ENCODE measurements at regions not wholly inside any gene's neighbourhood (a gene's known extent, or its start where the extent isn't known, plus 50 kb on each side); places are given as distances from the start of the nearest gene placed in this dataset.

GRCh38 chr21:22632176-22632575, 1634.0 kb downstream of the NCAM2 start:
- no CpG with 5 or more reads among the region's 1 CpG for WGBS (ENCODE audit: insufficient coverage)
- Histone ChIP-seq H3K4me3 (ENCODE audit: control insufficient read depth in 1 of 2, extremely low read depth in 1 of 2, low read length in 1 of 2) (no peak overlapping the region), H3K27ac (ENCODE audit: low read length) (no peak overlapping the region), H3K4me1 (ENCODE audit: control insufficient read depth in 1 of 2, extremely low read depth in 1 of 2, insufficient read depth in 2 of 2, low read length in 2 of 2) (no peaks in the 10 kb centered on the region), H3K36me3 (ENCODE audit: control insufficient read depth in 2 of 2, extremely low read depth in 1 of 2, insufficient read depth in 1 of 2, low read length in 1 of 2) (no peaks in the 10 kb centered on the region), H3K27me3 (replicated peaks in 1 of 2; ENCODE audit: control insufficient read depth in 2 of 2, extremely low read depth in 1 of 2, insufficient read depth in 2 of 2, low read length in 1 of 2) (no peaks in the 10 kb centered on the region), H3K9me3 (no peaks in the 10 kb centered on the region)
- Mint-ChIP-seq H3K27me3 (no peaks in the 10 kb centered on the region), H3K27ac (no peak overlapping the region), H3K4me3 (no peak overlapping the region), H3K9me3 (peaks cover 0 to 6% (median 0%) of the 10 kb centered on the region in 3 donors), H3K4me1 (no peaks in the 10 kb centered on the region), H3K36me3 (no peaks in the 10 kb centered on the region)
- ATAC-seq (replicated peaks in 1 of 4) (no peak), DNase-seq (no peak)
- POLR2A ChIA-PET: no interaction called here
- CTCF ChIA-PET: no interaction called here

- Mint-ChIP-seq H3K27me3 (no peaks in the 10 kb centered on the region), H3K27ac (no peak overlapping the region), H3K36me3 (no peaks in the 10 kb centered on the region), H3K4me3 (no peak overlapping the region), H3K4me1 (no peaks in the 10 kb centered on the region), H3K9me3 (peaks cover 0 to 19% (median 0%) of the 10 kb centered on the region in 3 donors)
- POLR2A ChIA-PET: no interaction called here
- Histone ChIP-seq H3K36me3 (ENCODE audit: control insufficient read depth in 2 of 2, extremely low read depth in 1 of 2, insufficient read depth in 1 of 2, low read length in 1 of 2) (no peaks in the 10 kb centered on the region), H3K9me3 (no peaks in the 10 kb centered on the region), H3K27ac (ENCODE audit: low read length) (no peak overlapping the region), H3K4me3 (ENCODE audit: control insufficient read depth in 1 of 2, extremely low read depth in 1 of 2, low read length in 1 of 2) (no peak overlapping the region), H3K4me1 (ENCODE audit: control insufficient read depth in 1 of 2, extremely low read depth in 1 of 2, insufficient read depth in 2 of 2, low read length in 2 of 2) (no peaks in the 10 kb centered on the region), H3K27me3 (replicated peaks in 1 of 2; ENCODE audit: control insufficient read depth in 2 of 2, extremely low read depth in 1 of 2, insufficient read depth in 2 of 2, low read length in 1 of 2) (no peaks in the 10 kb centered on the region)
- ATAC-seq (replicated peaks in 1 of 4): no peak
- WGBS (ENCODE audit: insufficient coverage): 89% methylated on average over 1 of the region's 3 CpGs
- CTCF ChIA-PET: no interaction called here
- DNase-seq: no peak
These were observed 1651.0 kb downstream of the NCAM2 start for GRCh38 chr21:22649246-22649645.

GRCh38 chr21:22650226-22650625, 1652.0 kb downstream of the NCAM2 start:
- H3K4me3 Mint-ChIP-seq: no peak overlapping the region
- no peak overlapping the region for H3K27ac Mint-ChIP-seq
- Histone ChIP-seq H3K27me3 (replicated peaks in 1 of 2; ENCODE audit: control insufficient read depth in 2 of 2, extremely low read depth in 1 of 2, insufficient read depth in 2 of 2, low read length in 1 of 2) (no peaks in the 10 kb centered on the region), H3K36me3 (ENCODE audit: control insufficient read depth in 2 of 2, extremely low read depth in 1 of 2, insufficient read depth in 1 of 2, low read length in 1 of 2) (no peaks in the 10 kb centered on the region), H3K4me3 (ENCODE audit: control insufficient read depth in 1 of 2, extremely low read depth in 1 of 2, low read length in 1 of 2) (no peak overlapping the region), H3K9me3 (no peaks in the 10 kb centered on the region), H3K4me1 (ENCODE audit: control insufficient read depth in 1 of 2, extremely low read depth in 1 of 2, insufficient read depth in 2 of 2, low read length in 2 of 2) (no peaks in the 10 kb centered on the region), H3K27ac (ENCODE audit: low read length) (no peak overlapping the region)
- no peaks in the 10 kb centered on the region for H3K36me3 Mint-ChIP-seq
- H3K9me3 Mint-ChIP-seq: peaks cover 0 to 22% (median 0%) of the 10 kb centered on the region in 3 donors
- no peak for ATAC-seq (replicated peaks in 1 of 4)
- no peaks in the 10 kb centered on the region for H3K4me1 Mint-ChIP-seq
- H3K27me3 Mint-ChIP-seq: no peaks in the 10 kb centered on the region
- no CpG with 5 or more reads among the region's 1 CpG for WGBS (ENCODE audit: insufficient coverage)
- DNase-seq: no peak
- CTCF ChIA-PET: no interaction called here
- POLR2A ChIA-PET: no interaction called here

DNA sequence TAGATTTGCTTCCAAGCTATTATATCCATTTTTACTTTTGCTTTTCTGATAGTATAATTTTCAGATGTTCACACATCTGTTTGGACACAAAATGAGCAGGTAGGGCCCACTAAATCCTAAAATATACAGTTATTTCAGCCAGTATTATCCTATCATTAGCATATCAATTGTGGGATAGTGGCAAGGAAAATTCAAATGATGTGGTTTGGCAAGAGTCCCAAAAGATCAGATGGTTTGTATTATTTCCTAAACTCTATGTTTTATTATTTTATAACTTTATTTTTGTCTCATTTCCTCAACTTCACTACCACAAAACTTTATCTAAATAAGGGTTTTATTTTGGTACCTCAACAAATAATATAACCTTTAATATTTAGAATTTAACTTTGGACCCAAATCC, 1659.6 kb downstream of the NCAM2 start:
- ChIA-PET POLR2A (interaction anchor here in 1 of 2 donors (0.6 kb wide), 1 partner anchor 11 kb away, joined by 8 read pairs; no protein-coding TSS in a partner anchor), CTCF (no interaction called here)
- Histone ChIP-seq H3K4me3 (ENCODE audit: control insufficient read depth in 1 of 2, extremely low read depth in 1 of 2, low read length in 1 of 2) (no peak overlapping the region), H3K4me1 (ENCODE audit: control insufficient read depth in 1 of 2, extremely low read depth in 1 of 2, insufficient read depth in 2 of 2, low read length in 2 of 2) (no peaks in the 10 kb centered on the region), H3K27ac (ENCODE audit: low read length) (no peak overlapping the region), H3K9me3 (no peaks in the 10 kb centered on the region), H3K36me3 (ENCODE audit: control insufficient read depth in 2 of 2, extremely low read depth in 1 of 2, insufficient read depth in 1 of 2, low read length in 1 of 2) (no peaks in the 10 kb centered on the region), H3K27me3 (replicated peaks in 1 of 2; ENCODE audit: control insufficient read depth in 2 of 2, extremely low read depth in 1 of 2, insufficient read depth in 2 of 2, low read length in 1 of 2) (no peaks in the 10 kb centered on the region)
- H3K4me3 Mint-ChIP-seq: no peak overlapping the region
- H3K27me3 Mint-ChIP-seq: no peaks in the 10 kb centered on the region
- no peak for ATAC-seq (replicated peaks in 1 of 4)
- no peak overlapping the region for H3K27ac Mint-ChIP-seq
- no peaks in the 10 kb centered on the region for H3K4me1 Mint-ChIP-seq
- no peaks in the 10 kb centered on the region for H3K36me3 Mint-ChIP-seq
- DNase-seq: no peak
- H3K9me3 Mint-ChIP-seq: peaks cover 0 to 7% (median 0%) of the 10 kb centered on the region in 3 donors

DNA sequence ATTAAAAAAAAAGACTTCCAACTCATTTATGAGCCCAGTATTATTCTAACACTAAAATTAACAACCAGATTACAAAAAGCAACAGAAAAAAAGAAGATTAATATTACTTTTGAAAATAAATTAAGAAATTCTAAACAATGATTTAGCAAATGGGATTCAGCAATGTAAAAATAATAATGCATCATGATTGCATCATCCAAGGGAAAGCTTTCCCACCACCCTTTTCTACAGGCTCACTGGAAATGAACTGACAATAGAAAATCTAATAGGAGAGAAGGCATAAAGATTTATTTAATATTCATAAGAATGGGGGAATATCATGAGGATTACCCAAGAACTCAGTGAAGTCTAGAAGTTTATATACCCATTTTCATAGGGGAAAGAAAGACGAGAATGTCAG, 1671.9 kb downstream of the NCAM2 start:
- Histone ChIP-seq H3K27ac (ENCODE audit: low read length) (no peak overlapping the region), H3K4me3 (ENCODE audit: control insufficient read depth in 1 of 2, extremely low read depth in 1 of 2, low read length in 1 of 2) (no peak overlapping the region), H3K36me3 (ENCODE audit: control insufficient read depth in 2 of 2, extremely low read depth in 1 of 2, insufficient read depth in 1 of 2, low read length in 1 of 2) (no peaks in the 10 kb centered on the region), H3K27me3 (replicated peaks in 1 of 2; ENCODE audit: control insufficient read depth in 2 of 2, extremely low read depth in 1 of 2, insufficient read depth in 2 of 2, low read length in 1 of 2) (no peaks in the 10 kb centered on the region), H3K9me3 (no peaks in the 10 kb centered on the region), H3K4me1 (ENCODE audit: control insufficient read depth in 1 of 2, extremely low read depth in 1 of 2, insufficient read depth in 2 of 2, low read length in 2 of 2) (no peaks in the 10 kb centered on the region)
- no peak overlapping the region for H3K4me3 Mint-ChIP-seq
- no peaks in the 10 kb centered on the region for H3K4me1 Mint-ChIP-seq
- no peak for DNase-seq
- H3K27ac Mint-ChIP-seq: no peak overlapping the region
- WGBS (ENCODE audit: insufficient coverage): no CpG with 5 or more reads among the region's 1 CpG
- H3K9me3 Mint-ChIP-seq: peaks cover 2 to 9% (median 4%) of the 10 kb centered on the region in 3 donors
- no peaks in the 10 kb centered on the region for H3K27me3 Mint-ChIP-seq
- no peaks in the 10 kb centered on the region for H3K36me3 Mint-ChIP-seq
- ATAC-seq (replicated peaks in 1 of 4): no peak
- ChIA-PET POLR2A (no interaction called here), CTCF (no interaction called here)

- H3K9me3 ChIP-seq: no peaks in the 10 kb centered on the region
- H3K27me3 ChIP-seq (replicated peaks in 1 of 2; ENCODE audit: control insufficient read depth in 2 of 2, extremely low read depth in 1 of 2, insufficient read depth in 2 of 2, low read length in 1 of 2): no peaks in the 10 kb centered on the region
- ChIA-PET POLR2A (no interaction called here), CTCF (no interaction called here)
- no peak overlapping the region for H3K27ac Mint-ChIP-seq
- no peaks in the 10 kb centered on the region for H3K27me3 Mint-ChIP-seq
- 85% methylated on average over 10 of the region's 10 CpGs for WGBS (ENCODE audit: insufficient coverage)
- no peaks in the 10 kb centered on the region for H3K4me1 ChIP-seq (ENCODE audit: control insufficient read depth in 1 of 2, extremely low read depth in 1 of 2, insufficient read depth in 2 of 2, low read length in 2 of 2)
- H3K4me3 ChIP-seq (ENCODE audit: control insufficient read depth in 1 of 2, extremely low read depth in 1 of 2, low read length in 1 of 2): no peak overlapping the region
- no peak overlapping the region for H3K4me3 Mint-ChIP-seq
- H3K36me3 Mint-ChIP-seq: no peaks in the 10 kb centered on the region
- no peaks in the 10 kb centered on the region for H3K36me3 ChIP-seq (ENCODE audit: control insufficient read depth in 2 of 2, extremely low read depth in 1 of 2, insufficient read depth in 1 of 2, low read length in 1 of 2)
- H3K4me1 Mint-ChIP-seq: no peaks in the 10 kb centered on the region
- no peak for ATAC-seq (replicated peaks in 1 of 4)
- H3K27ac ChIP-seq (ENCODE audit: low read length): no peak overlapping the region
- no peak for DNase-seq
- H3K9me3 Mint-ChIP-seq: peaks cover 0 to 9% (median 0%) of the 10 kb centered on the region in 3 donors
These were observed 1681.0 kb downstream of the NCAM2 start for GRCh38 chr21:22679207-22679606.

DNA sequence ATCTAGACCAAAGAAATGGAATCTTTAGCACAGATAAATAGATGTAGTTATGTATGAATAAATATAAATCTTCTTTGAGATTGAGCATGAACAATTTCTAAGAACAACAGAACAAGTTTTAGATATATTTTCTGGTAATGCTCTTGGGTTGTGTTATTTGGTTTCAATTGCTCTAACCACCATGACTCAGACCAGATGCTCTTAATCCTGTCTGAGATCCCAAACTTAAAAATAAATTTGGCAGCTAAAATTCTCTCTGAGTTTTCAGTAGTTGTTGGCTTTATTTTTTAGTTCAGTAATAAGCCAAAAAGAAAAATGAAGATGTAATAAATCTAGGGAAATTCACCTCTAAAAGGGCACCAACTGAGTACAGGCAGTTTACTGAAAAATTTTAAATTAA, 1693.4 kb downstream of the NCAM2 start:
- no peak for DNase-seq
- CTCF ChIA-PET: no interaction called here
- H3K36me3 ChIP-seq (ENCODE audit: control insufficient read depth in 2 of 2, extremely low read depth in 1 of 2, insufficient read depth in 1 of 2, low read length in 1 of 2): no peaks in the 10 kb centered on the region
- Mint-ChIP-seq H3K4me3 (no peak overlapping the region), H3K36me3 (no peaks in the 10 kb centered on the region), H3K4me1 (no peaks in the 10 kb centered on the region), H3K9me3 (peaks cover 22 to 33% (median 30%) of the 10 kb centered on the region in 3 donors), H3K27me3 (no peaks in the 10 kb centered on the region), H3K27ac (no peak overlapping the region)
- no peak for ATAC-seq (replicated peaks in 1 of 4)
- H3K4me1 ChIP-seq (ENCODE audit: control insufficient read depth in 1 of 2, extremely low read depth in 1 of 2, insufficient read depth in 2 of 2, low read length in 2 of 2): no peaks in the 10 kb centered on the region
- POLR2A ChIA-PET: no interaction called here
- no peaks in the 10 kb centered on the region for H3K9me3 ChIP-seq
- H3K27ac ChIP-seq (ENCODE audit: low read length): no peak overlapping the region
- no peaks in the 10 kb centered on the region for H3K27me3 ChIP-seq (replicated peaks in 1 of 2; ENCODE audit: control insufficient read depth in 2 of 2, extremely low read depth in 1 of 2, insufficient read depth in 2 of 2, low read length in 1 of 2)
- no peak overlapping the region for H3K4me3 ChIP-seq (ENCODE audit: control insufficient read depth in 1 of 2, extremely low read depth in 1 of 2, low read length in 1 of 2)

All from T-cell (primary cell).